GM18508 (cell line): ENCODE measurements at regions not wholly inside any gene's neighbourhood (a gene's known extent, or its start where the extent isn't known, plus 50 kb on each side); places are given as distances from the start of the nearest gene placed in this dataset.

Experiments
- ATAC-seq: cut with Tn5 transposase; IDR thresholded peaks from one replicate; pipeline ENCODE4 v1.9.1; 2021; ENCODE audit warnings: moderate number of reproducible peaks; ENCODE audit not compliant: insufficient read depth, unreplicated experiment

DNA sequence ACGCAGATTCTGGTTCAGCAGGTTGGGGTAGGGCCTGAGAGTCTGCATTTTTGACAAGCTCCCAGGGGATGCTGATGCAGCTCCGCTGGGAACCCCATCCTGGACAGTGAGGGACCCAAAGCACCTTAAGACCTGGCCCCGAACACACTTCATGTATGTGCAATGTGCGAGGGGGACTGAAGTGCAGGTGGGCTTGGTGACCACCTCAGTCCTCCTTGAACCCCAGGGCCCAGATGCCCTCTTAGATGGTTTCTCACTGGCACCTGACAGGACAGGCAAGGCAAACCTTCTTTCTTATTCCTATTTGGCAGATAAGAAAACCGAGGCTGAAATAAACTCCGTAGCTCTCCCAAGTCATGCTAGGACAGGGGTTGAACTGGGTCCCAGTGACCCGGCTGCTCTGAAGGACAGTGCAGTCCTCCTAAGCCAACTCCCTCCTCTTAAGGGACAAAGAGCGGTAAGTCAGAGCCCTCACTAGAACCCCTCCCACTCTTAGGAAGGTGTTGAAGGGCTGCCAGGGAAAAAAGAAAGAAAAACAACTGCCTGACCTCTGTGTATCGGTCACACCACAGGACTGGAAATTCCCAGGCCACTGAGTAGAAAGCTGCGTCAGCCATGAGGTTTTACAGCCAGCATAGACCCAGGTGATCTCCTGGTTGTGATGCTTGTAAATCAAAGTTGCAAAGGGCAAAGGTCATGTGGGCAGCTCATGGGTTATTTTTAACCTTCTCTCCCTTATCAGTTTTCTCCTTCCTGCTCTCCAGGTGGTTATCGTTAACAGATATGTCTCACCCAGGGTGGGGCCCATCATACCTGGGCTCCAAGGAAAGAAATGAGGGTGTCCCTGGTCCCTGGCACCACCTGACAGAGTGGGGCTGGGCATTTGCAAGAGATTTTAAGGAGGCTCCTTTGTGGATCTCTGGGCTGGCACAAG, 90.9 kb upstream of the SMNDC1 start:
- ATAC-seq: peak; percentile 88

DNA sequence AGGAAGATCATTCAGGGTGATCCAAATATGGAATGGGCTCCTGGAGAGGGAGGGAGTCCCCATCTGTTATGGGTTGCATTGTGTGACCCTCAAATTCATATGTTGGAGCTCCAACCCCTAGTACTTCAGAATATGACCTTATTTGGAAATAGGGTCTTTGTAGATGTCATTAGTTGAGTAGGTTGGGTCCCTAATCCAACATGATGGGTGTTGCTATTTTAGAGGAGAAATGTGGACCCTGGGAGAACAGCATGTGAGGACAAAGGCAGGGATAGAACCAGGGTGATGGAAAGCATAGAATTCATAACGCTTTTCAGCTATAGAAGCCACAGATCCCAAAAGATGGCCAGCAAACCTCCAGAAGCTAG, 91.5 kb upstream of the SMNDC1 start:
- no peak for ATAC-seq

DNA sequence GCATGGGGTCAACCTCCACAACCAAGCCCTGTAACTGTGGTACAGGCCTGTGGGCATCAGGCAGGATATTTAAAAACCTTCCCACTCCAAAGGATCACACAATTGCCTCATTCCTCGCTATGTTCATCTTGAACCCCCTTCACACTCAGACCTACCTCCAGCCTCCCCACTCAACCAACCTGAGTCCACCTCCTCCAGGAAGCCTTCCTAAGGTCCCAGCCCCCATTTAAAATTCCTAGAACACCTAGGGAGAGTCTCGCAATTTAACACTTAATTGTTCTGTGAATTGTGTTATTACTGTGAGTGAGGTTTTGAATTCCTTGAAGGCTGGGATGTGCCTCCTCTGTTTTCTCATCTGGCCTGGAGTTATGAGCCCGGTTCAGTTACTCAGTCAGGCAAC, 93.1 kb upstream of the SMNDC1 start:
- ATAC-seq: no peak

DNA sequence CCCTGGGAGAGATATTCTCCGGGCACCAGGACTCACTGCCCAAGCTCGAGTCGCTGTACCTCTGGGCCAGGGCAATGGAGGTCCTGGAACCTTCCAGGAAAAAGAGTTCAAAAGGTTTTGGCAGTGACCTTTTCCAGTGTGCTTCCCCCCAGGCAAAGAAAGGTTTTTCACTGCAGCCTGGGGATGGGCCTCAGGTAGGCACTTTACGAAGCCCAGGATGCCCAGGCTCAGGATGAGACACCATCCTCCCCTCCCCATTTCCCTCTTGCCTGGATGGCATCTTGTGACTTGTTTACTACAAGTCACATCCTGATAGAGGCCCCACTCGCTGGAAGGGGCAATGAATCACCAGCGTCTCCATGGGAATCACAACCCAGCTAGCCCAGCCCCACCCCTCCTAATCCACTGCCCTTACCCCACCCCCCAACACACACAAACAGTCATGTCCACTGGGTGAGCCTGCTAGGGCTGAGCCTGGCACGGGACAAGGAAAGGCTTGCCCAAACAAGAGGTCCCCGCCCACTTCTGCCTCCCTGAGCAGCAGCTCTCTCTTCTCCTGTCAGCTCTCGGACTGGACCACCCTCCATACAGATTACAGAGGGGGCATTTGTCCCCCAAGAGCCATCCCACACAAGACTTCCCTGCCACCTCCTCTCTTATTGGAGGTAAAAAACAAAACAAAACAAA, 93.8 kb upstream of the SMNDC1 start:
- ATAC-seq: no peak

DNA sequence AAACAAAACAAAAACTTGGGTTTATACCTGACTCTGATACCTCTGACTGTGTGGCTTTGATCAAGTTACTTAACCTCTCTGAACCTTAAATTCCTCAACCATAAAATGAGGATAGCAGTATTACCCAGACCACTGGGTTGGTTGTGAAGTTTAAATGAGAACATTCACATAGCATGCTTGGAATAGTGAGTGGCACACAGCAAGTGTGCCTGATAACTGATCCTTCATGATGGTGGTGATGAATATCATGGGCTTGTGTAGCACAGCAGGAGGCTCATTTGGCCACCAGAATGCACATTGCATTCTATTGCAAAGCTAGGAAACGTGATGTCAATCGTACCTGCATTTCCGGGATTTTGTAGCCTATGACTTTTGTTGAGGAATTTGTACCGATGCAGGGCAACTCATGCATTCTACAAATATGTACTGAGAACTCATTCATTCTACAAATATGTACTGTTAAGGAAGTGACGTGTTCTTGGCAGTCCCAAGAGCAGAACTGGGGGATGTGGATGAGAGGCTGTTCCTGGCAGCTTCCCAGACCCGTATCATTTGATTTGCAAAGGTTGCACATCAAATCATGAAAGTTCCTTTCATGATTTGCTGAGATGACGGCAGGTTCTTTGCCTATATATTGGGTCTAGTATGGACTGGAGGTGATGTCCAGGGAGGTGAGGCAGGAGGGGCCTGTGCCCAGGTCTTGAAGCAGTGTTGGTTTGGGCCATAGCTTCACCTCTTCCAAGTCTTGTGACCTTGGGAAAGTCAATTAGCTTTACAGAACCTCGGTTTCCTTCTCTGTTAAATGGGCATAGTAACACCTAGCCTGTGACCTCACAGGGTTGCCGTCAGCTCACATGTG, 94.6 kb upstream of the SMNDC1 start:
- no peak for ATAC-seq

DNA sequence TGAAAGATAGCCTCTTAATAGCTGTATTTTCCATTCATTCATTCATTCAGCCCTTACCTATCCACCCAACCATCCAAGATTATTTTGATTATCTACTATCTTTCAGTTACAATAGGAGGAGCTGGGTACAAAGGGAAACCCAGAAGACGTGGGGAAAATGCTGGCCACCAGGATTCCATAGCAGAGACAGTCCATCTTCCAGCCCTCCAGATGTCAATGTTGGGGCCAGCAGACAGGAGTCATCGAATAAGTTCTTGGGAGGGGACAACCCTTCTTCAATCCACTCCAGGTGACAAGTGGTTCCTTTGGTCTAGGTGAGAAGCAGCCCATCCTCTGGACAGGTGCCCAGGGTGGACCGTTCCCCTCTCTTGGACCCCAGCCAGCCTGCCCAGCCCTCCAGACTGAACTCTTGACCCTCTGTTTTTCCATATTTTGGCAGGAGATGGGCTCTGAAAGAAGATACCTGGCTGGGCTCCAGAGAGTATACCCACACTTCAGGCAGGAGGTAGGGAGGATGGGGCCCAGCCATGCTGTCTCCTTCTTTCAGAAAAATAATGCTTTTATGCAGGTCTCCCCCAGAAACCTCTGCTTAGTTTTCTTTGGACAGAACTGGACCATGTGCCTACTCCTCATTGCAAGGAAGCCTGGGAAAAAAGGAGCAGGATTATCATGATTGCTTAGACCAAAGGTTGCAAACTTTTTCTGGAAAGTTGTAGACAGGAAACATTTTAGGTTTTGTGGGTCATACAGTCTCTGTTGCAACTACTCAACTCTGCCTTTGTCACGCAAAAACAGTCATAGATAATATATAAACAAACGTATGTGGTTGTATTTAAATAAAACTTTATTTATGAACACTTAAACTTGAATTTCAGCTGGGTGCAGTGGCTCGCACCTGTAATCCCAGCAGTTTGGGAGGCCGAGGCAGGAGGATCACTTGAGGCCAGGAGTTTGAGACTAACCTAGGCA, 95.5 kb upstream of the SMNDC1 start:
- ATAC-seq: no peak

DNA sequence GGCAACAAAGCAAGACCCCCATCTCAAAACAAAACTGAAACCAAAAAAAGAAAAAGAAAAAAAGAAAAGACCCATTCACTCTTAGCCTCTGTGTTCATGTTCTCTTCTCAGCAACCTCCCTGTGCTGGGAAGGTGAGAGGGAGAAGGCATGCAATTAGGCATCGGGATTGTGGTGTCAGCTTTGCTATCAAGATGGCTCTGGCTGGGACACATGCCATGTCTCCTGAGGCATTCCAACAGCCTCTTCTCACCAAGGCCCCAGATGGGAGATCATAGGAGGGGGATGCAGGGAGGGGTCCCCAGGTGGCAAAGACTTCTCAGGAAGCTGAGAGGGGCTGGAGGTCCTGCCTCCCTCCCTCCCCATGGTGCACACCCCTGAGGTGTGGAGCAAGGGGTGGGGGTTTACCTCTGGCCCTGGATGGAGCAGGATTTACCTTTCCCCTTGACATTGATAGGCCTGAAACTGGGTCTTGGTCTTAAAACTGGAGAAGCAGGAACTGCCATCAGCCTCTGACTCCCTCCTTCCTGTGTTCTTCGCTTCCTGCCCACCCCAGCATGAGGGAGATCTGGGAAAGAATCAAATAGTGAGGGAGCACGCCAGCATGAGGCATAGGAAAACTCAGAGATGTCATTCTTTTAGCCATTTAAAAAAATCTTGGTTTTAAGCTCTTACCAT, 96.2 kb upstream of the DUSP5 start:
- ATAC-seq: no peak

- ATAC-seq: no peak
Measured at GRCh38 chr10:110402077-110402416, 95.7 kb upstream of the DUSP5 start.

GRCh38 chr10:110403593-110403992, 94.1 kb upstream of the DUSP5 start:
- ATAC-seq: no peak

DNA sequence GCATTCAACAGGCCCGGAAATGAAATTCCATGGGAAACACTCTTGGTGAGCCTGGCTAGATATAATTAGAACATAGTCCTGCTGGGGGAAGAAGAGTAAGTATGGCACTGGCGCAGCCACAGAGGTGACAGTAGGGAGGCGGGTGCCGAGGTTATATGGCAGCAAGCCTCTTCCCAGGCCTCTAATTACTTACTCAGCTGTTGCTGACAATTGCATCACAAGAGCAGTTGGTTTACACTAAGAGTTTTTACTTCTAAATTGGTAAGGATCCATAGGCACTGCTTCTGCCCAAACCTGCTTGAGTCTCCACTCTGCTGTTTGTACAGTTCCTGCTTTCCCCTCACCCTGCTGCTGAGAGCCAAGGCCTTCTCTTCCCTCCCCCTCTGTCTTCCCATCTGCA, 93.3 kb upstream of the DUSP5 start:
- ATAC-seq: no peak

DNA sequence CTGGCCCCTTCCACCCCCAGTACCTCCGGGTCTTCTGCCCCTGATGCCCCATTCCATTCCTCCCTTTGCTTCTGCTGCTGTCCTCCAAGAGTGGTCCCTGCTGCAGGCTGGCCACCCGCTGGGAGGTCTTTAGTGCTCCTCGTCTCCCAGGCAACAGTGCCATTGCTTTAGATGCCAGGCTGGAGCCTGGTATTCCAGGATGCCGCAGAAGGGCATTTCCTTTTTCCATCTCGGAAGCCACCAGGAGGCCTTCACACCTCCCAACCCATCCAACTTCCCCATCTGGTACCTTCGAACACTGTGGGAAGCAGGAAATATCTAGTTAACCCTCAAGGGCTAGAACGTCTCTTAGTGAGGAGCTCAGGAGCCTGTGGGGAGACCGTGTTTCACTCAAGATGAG, 92.9 kb upstream of the DUSP5 start:
- ATAC-seq: no peak

GRCh38 chr10:110405380-110405779, 92.3 kb upstream of the DUSP5 start:
- no peak for ATAC-seq

- ATAC-seq: no peak
Measured at GRCh38 chr10:110407301-110408170, 90.2 kb upstream of the DUSP5 start.

DNA sequence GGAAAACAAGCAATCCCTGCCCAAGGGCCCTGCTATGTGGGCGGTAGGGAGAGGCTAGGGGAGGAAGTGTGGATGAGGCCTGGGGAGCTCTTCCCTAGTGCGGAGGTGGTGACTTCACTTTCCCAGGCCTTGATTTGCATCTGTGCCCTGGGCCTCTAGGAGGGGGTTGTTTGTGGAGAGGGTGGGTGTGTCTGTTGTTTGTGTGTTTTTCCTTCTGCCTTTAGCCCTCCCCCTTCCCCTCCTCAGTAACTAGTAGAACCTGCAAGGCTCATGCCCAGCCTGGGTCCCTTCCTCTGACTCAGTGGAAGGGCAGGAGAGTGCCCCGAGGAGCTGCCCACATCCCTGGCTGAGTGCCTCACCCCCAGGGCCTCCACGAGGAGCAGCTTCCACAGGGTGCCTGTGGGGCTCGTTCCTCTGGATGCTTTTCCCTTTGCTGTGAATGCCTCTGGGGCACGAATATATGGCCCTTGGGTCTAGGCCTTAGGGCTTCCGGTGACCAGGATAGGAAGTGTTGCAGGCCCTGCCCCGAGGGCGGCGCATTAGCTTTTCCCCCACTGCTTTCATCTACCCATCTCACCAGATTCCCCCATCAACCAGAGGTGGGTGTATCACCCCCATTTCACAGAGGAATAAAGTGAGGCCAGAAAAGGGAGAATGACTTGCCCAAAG, 89.4 kb upstream of the DUSP5 start:
- ATAC-seq: no peak

- ATAC-seq: no peak
Measured at GRCh38 chr10:110408943-110409342, 88.8 kb upstream of the DUSP5 start.

- no peak for ATAC-seq
Measured at GRCh38 chr10:110409488-110409887, 88.2 kb upstream of the DUSP5 start.

GRCh38 chr10:110409926-110410325, 87.8 kb upstream of the DUSP5 start:
- ATAC-seq: no peak
